Peyer's patch (tissue), 4 donors: ENCODE measurements at regions not wholly inside any gene's neighbourhood (a gene's known extent, or its start where the extent isn't known, plus 50 kb on each side); places are given as distances from the start of the nearest gene placed in this dataset.

Source experiments
- CTCF ChIP-seq, 6 experiments: fragments of 450-650 bp in 4 of 6; fragments of 200-600 bp in 2 of 6; sonication (generic) in 1 of 6; IDR thresholded peaks; one replicate each; pipeline ENCODE4 v1.5.1; 2017 to 2019; ENCODE audit warnings: antibody characterized with exemption in 6 of 6, mild to moderate bottlenecking in 3 of 6, moderate library complexity in 1 of 6
- POLR2A ChIP-seq, 2 donors: fragments of 450-650 bp; IDR thresholded peaks; one replicate each; pipeline ENCODE4 v1.5.1; 2017; ENCODE audit warnings: antibody characterized with exemption in 2 of 2, mild to moderate bottlenecking in 2 of 2, moderate library complexity in 2 of 2

GRCh38 chr15:69548395-69549180, 96.0 kb downstream of the RPLP1 start:
- TF ChIP-seq POLR2A (IDR thresholded peaks at IDR 0.05): no peak
- TF ChIP-seq CTCF (IDR thresholded peaks at IDR 0.05): no peak
